ENCODE measurements at regions not wholly inside any gene's neighbourhood (a gene's known extent, or its start where the extent isn't known, plus 50 kb on each side); places are given as distances from the start of the nearest gene placed in this dataset.

- TF ChIP-seq EZH2phosphoT487 (IDR thresholded peaks at IDR 0.05; ENCODE audit: borderline replicate concordance, low read depth), result no peak
- TF ChIP-seq MEF2A (IDR thresholded peaks at IDR 0.05; ENCODE audit: borderline replicate concordance, low read depth), result no peak
Measured at GRCh38 chr9:129401623-129402370, 219.1 kb downstream of the C9orf50 start (continued).

GRCh38 chr9:129400971-129401622, 219.8 kb downstream of the C9orf50 start:
- TF ChIP-seq MEF2A (IDR thresholded peaks at IDR 0.05; ENCODE audit: borderline replicate concordance, low read depth), result no peak
- no peak for TF ChIP-seq SIN3A (IDR thresholded peaks at IDR 0.05; ENCODE audit: borderline replicate concordance, low read depth, low read length)
- no peak for TF ChIP-seq FOXJ3 (CRISPR knock-in tag; IDR thresholded peaks at IDR 0.05)
- TF ChIP-seq RXRA (IDR thresholded peaks at IDR 0.05; ENCODE audit: borderline replicate concordance, low read depth), result no peak
- no peak for TF ChIP-seq ZBTB33 (IDR thresholded peaks at IDR 0.05; ENCODE audit: borderline replicate concordance, low read depth)
- no peak for TF ChIP-seq SMC3 (IDR thresholded peaks at IDR 0.05; ENCODE audit: low read depth, low read length)
- TF ChIP-seq YY1 (IDR thresholded peaks at IDR 0.05; ENCODE audit: low read depth), result no peak
- TF ChIP-seq GATA2 (CRISPR knock-in tag; IDR thresholded peaks at IDR 0.05), result no peak
- TF ChIP-seq RFX5 (IDR thresholded peaks at IDR 0.05; ENCODE audit: low read length), result no peak
- no peak for TF ChIP-seq NFIC (IDR thresholded peaks at IDR 0.05; ENCODE audit: borderline replicate concordance)
- no peak for TF ChIP-seq EP300 (IDR thresholded peaks at IDR 0.05; ENCODE audit: borderline replicate concordance in 1 of 2, low read depth in 1 of 2, low read length in 1 of 2)
- no peak for TF ChIP-seq MAX (IDR thresholded peaks at IDR 0.05; ENCODE audit: low read depth)
- no peak for TF ChIP-seq JUND (IDR thresholded peaks at IDR 0.05)
- H3K9me2 ChIP-seq, result no peaks in the 10 kb centered on the region
- CTCF ChIA-PET, result no interaction called here
- H3K36me3 ChIP-seq (replicated peaks in 1 of 2; ENCODE audit: control insufficient read depth in 1 of 2, insufficient read depth in 2 of 2, low read length in 1 of 2), result no peaks in the 10 kb centered on the region
- no peak overlapping the region for H3K27ac ChIP-seq (ENCODE audit: low read depth in 2 of 2, low read length in 1 of 2)
- POLR2A ChIA-PET, result interaction anchor here (0.7 kb wide), 1 partner anchor 84 kb away, joined by 3 read pairs; no protein-coding TSS in a partner anchor
- no peaks in the 10 kb centered on the region for H4K20me1 ChIP-seq (ENCODE audit: insufficient read depth)
- peaks cover 0 to 23% of the 10 kb centered on the region in 2 experiments; a peak in 1 of 4 replicates for H3K4me1 ChIP-seq (ENCODE audit: control insufficient read depth in 1 of 2, insufficient read depth in 2 of 2, low read depth in 1 of 2, low read length in 1 of 2)
- H3F3A ChIP-seq (replicated peaks; ENCODE audit: insufficient read depth), result no peaks in the 10 kb centered on the region
- H3K4me2 ChIP-seq, result no peak overlapping the region
- H3K27me3 ChIP-seq (ENCODE audit: insufficient read depth), result no peaks in the 10 kb centered on the region
- no peak overlapping the region for H3K4me3 ChIP-seq (ENCODE audit: low read depth in 2 of 2, low read length in 1 of 2)
- peak; percentile 42 for DNase-seq
- no peaks in the 10 kb centered on the region for H3K9me3 ChIP-seq
- WGBS (ENCODE audit: low lambda C conversion rate), result 96% methylated on average over 12 of the region's 17 CpGs
- no peaks in the 10 kb centered on the region for H3K79me2 ChIP-seq (ENCODE audit: insufficient read depth)
- no peak overlapping the region for H2AFZ ChIP-seq (ENCODE audit: low read depth)
- H3K9ac ChIP-seq, result no peak overlapping the region
